ENCODE measurements at regions not wholly inside any gene's neighbourhood (a gene's known extent, or its start where the extent isn't known, plus 50 kb on each side); places are given as distances from the start of the nearest gene placed in this dataset.

DNA sequence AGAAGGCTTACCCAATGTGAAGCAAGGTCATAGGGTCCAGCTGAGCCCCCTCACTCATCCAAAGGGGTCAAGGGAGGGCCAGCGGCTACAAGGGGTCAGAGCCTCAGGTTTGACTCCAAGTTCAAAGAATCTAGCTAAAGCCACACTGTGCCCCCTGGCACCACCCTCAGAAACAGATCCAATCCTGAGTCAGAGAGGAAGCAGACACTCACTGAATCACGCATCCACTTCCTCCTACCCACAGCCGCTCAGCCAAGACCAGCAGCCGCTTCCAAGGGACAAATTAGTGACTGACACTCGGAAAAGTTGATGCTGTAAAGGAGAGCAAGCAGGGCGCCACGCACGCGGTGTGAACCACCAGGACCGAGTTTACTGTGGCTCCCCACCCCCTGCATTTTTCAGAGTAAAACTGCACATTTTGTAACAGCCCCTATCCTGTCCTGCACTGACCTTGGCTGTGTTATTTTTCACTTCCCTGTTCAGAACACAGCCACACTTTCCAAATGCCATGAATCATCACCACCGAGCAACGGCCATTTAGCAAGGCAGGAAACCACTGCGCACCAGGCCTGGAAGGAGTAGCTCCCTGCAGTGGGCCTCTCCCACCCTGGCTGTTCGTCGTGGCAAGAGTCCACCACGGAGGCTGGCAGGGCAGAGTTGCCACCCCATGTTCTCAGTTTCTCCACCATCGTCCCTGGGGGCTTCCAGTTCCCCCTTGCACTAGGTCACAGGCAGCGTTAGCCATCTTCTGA, 147.8 kb downstream of the TOMM20 start (continued):
- TF ChIP-seq, protein P1, sequence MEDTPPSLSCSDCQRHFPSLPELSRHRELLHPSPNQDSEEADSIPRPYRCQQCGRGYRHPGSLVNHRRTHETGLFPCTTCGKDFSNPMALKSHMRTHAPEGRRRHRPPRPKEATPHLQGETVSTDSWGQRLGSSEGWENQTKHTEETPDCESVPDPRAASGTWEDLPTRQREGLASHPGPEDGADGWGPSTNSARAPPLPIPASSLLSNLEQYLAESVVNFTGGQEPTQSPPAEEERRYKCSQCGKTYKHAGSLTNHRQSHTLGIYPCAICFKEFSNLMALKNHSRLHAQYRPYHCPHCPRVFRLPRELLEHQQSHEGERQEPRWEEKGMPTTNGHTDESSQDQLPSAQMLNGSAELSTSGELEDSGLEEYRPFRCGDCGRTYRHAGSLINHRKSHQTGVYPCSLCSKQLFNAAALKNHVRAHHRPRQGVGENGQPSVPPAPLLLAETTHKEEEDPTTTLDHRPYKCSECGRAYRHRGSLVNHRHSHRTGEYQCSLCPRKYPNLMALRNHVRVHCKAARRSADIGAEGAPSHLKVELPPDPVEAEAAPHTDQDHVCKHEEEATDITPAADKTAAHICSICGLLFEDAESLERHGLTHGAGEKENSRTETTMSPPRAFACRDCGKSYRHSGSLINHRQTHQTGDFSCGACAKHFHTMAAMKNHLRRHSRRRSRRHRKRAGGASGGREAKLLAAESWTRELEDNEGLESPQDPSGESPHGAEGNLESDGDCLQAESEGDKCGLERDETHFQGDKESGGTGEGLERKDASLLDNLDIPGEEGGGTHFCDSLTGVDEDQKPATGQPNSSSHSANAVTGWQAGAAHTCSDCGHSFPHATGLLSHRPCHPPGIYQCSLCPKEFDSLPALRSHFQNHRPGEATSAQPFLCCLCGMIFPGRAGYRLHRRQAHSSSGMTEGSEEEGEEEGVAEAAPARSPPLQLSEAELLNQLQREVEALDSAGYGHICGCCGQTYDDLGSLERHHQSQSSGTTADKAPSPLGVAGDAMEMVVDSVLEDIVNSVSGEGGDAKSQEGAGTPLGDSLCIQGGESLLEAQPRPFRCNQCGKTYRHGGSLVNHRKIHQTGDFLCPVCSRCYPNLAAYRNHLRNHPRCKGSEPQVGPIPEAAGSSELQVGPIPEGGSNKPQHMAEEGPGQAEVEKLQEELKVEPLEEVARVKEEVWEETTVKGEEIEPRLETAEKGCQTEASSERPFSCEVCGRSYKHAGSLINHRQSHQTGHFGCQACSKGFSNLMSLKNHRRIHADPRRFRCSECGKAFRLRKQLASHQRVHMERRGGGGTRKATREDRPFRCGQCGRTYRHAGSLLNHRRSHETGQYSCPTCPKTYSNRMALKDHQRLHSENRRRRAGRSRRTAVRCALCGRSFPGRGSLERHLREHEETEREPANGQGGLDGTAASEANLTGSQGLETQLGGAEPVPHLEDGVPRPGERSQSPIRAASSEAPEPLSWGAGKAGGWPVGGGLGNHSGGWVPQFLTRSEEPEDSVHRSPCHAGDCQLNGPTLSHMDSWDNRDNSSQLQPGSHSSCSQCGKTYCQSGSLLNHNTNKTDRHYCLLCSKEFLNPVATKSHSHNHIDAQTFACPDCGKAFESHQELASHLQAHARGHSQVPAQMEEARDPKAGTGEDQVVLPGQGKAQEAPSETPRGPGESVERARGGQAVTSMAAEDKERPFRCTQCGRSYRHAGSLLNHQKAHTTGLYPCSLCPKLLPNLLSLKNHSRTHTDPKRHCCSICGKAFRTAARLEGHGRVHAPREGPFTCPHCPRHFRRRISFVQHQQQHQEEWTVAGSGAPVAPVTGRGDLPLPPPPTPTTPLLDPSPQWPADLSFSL (CRISPR knock-in tag; IDR thresholded peaks at IDR 0.05) = 0 out of 2 replicates have a peak, but pooled peaks have one; percentile 40
- TF ChIP-seq ESRRA (CRISPR knock-in tag; IDR thresholded peaks at IDR 0.05; ENCODE audit: low read depth) = peak; percentile 93
- TF ChIP-seq, protein P2, sequence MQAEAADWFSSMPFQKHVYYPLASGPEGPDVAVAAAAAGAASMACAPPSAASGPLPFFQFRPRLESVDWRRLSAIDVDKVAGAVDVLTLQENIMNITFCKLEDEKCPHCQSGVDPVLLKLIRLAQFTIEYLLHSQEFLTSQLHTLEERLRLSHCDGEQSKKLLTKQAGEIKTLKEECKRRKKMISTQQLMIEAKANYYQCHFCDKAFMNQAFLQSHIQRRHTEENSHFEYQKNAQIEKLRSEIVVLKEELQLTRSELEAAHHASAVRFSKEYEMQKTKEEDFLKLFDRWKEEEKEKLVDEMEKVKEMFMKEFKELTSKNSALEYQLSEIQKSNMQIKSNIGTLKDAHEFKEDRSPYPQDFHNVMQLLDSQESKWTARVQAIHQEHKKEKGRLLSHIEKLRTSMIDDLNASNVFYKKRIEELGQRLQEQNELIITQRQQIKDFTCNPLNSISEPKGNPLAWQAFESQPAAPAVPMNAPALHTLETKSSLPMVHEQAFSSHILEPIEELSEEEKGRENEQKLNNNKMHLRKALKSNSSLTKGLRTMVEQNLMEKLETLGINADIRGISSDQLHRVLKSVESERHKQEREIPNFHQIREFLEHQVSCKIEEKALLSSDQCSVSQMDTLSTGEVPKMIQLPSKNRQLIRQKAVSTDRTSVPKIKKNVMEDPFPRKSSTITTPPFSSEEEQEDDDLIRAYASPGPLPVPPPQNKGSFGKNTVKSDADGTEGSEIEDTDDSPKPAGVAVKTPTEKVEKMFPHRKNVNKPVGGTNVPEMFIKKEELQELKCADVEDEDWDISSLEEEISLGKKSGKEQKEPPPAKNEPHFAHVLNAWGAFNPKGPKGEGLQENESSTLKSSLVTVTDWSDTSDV (CRISPR knock-in tag; IDR thresholded peaks at IDR 0.05) = 0 out of 2 replicates have a peak, but pooled peaks have one; percentile 56
- peak; percentile 65; the same call in 1 of the 2 replicates for TF ChIP-seq ZNF891 (CRISPR knock-in tag; IDR thresholded peaks at IDR 0.05)
- TF ChIP-seq POGZ (CRISPR knock-in tag; IDR thresholded peaks at IDR 0.05) = 0 out of 2 replicates have a peak, but pooled peaks have one; percentile 16
- TF ChIP-seq, protein P3, sequence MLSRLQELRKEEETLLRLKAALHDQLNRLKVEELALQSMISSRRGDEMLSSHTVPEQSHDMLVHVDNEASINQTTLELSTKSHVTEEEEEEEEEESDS (CRISPR knock-in tag; IDR thresholded peaks at IDR 0.05; ENCODE audit: borderline replicate concordance) = no peak
- TF ChIP-seq FOSL2 (CRISPR knock-in tag; IDR thresholded peaks at IDR 0.05) = peak; percentile 92
- TF ChIP-seq PHF8 (CRISPR knock-in tag; IDR thresholded peaks at IDR 0.05) = 0 out of 2 replicates have a peak, but pooled peaks have one; percentile 49
- TF ChIP-seq GZF1 (CRISPR knock-in tag; IDR thresholded peaks at IDR 0.05) = no peak
- TF ChIP-seq GABPA (IDR thresholded peaks at IDR 0.05; ENCODE audit: low read depth, low read length) = no peak
- no peak for TF ChIP-seq GABPA (CRISPR knock-in tag; IDR thresholded peaks at IDR 0.05; ENCODE audit: low read depth)
- no peak for TF ChIP-seq FOXA1 (IDR thresholded peaks at IDR 0.05)
- TF ChIP-seq FOXA1 (CRISPR knock-in tag; IDR thresholded peaks at IDR 0.05) = no peak; the same call in 1 of the 2 replicates
- TF ChIP-seq ZFX (CRISPR knock-in tag; IDR thresholded peaks at IDR 0.05; ENCODE audit: low read depth) = peak; percentile 87
- TF ChIP-seq MXD4 (CRISPR knock-in tag; IDR thresholded peaks at IDR 0.05) = no peak; the same call in 1 of the 2 replicates
- TF ChIP-seq FOSL1 (CRISPR knock-in tag; IDR thresholded peaks at IDR 0.05; ENCODE audit: borderline replicate concordance) = peak; percentile 31; the same call in 1 of the 2 replicates
- TF ChIP-seq, protein P4, sequence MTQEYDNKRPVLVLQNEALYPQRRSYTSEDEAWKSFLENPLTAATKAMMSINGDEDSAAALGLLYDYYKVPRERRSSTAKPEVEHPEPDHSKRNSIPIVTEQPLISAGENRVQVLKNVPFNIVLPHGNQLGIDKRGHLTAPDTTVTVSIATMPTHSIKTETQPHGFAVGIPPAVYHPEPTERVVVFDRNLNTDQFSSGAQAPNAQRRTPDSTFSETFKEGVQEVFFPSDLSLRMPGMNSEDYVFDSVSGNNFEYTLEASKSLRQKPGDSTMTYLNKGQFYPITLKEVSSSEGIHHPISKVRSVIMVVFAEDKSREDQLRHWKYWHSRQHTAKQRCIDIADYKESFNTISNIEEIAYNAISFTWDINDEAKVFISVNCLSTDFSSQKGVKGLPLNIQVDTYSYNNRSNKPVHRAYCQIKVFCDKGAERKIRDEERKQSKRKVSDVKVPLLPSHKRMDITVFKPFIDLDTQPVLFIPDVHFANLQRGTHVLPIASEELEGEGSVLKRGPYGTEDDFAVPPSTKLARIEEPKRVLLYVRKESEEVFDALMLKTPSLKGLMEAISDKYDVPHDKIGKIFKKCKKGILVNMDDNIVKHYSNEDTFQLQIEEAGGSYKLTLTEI (CRISPR knock-in tag; conservative IDR thresholded peaks at IDR 0.05) = no peak
- no peak for TF ChIP-seq KAT2B (IDR thresholded peaks at IDR 0.05; ENCODE audit: borderline replicate concordance, low read depth, low read length)
